G401.6 (cell line): ENCODE measurements at regions not wholly inside any gene's neighbourhood (a gene's known extent, or its start where the extent isn't known, plus 50 kb on each side); places are given as distances from the start of the nearest gene placed in this dataset.

Experiments used
- FAIRE-seq: peaks from 2 replicates; lab custom pipeline; 2012; peaks lifted over from hg19 to GRCh38; lab: Jason Lieb, UNC

DNA sequence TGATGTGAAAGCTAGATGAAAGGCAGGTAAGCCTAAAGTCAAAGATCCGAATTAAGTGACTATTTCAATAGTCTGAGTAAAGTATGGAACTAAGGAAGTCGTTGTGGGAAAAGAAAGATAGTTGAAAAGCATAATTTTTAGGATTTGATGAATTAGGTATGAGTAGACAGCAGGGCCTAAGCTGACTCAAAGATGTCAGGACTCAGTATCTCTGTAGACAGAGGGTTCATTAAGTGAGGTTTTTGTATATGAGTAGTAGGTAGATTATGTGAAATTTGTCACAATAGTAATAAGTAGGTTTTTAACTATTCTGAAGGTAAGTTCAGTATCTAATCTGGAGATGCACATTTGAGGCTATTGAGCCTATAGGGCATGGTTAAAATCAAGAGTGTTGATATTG, 196.4 kb downstream of the RASSF9 start:
- FAIRE-seq: no peak

DNA sequence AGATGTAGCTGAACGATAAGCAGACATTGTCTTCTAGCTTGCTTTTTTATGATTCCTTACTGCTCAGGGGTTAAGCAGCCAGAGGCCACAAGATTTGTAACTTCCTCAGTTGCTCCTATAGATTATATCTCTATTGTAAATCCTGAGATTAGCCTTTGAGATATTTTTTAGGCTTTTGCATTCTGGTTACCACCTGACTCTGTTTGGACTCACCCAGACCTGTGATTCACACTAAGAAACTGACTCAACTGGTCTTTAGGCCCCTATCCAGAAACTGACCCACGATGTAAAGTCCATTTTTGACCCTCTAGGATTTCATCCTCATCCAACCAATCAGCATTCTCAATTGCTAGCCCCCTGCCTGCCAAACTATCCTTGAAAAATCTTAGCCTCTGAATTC, 194.4 kb downstream of the RASSF9 start:
- FAIRE-seq: no peak

DNA sequence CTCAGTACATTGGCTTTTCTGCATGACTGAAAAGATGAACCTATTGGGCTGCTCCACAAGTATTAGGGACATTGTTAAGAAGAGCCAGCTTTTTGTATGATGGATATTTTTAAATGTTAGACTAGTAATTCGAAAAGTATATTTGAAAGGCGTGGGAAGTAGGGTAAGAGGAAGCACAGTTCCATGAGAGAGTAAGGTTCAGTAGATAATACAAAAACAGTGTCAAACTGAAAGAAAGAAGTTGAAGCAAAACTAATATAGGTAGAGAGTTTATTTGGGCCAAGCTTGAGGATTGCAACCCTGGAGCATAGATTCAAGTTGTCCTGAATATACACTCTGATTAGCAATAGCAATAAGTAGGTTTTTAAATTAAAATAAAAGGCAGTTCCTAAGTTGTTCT, 193.9 kb downstream of the RASSF9 start:
- no peak for FAIRE-seq

DNA sequence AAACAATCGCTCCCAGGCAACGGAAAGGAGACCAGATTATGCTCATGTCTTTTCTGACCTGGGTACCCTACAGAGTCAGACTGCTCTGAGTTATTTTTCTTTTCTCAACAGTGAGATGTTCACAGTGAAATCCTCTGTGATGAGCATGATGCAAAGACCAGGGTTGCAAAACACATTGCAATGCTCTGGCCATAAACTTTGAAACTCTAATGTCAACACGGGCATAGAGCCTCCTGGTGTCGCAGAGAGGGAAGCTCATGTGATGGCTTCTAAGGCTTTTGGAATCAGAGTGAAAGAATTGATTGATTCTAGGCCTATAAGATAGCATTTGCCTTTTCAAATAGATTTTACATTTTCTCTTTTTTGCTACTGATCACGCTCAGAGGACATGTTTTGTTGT, 193.4 kb downstream of the RASSF9 start:
- FAIRE-seq: no peak

DNA sequence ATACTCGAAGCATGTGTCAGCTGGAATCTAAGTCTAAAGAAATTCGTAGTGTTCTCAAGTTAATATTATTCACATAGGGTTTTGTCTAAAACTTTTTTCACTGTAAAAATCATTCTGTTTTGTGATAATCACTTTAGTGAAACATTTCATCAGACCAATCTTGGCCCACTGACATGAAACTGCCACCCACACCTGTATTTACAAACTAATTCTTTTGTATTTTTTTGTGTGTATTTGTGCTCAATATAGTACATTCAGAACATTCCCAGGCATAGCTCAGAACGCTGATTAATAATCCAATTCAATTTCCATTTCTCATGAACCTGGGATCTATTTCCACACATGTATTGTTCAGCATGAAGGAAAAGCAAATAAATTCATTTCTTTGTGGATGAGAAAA, 191.7 kb downstream of the RASSF9 start:
- FAIRE-seq: no peak

DNA sequence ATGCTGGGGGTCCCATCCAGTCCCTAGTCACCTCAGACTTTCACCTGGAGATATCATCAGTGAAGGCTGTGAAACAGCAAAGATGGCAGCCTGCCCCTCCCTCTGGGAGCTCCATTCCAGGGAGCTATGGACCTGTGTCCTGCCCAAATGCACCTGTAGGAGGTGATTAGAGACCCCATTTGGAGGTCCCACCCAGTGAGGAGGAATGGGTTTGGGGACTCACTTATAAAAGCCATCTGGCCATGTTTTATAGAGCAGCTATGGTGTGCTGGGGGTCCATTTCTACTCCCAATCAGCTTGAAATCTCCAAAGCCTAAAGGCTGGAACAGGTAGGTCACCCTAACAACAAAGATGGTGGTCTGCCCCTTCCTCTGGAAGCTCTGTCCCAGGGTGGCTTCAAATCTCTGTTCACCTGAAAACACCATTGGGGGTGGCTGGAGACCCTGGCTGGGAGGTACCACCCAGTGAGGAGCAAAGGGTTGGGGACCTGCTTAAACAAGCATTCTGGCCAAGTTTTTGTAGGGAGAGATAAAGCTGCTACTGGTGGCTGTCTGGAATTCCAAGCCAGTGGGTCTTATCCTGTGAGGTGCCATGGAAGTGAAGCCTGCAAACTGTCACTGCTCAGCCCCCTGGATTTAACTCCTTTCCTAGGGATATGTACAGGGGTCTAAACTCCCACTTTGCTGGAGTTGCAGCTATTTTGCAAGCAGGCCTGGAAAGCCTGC, 182.3 kb downstream of the RASSF9 start:
- no peak for FAIRE-seq

DNA sequence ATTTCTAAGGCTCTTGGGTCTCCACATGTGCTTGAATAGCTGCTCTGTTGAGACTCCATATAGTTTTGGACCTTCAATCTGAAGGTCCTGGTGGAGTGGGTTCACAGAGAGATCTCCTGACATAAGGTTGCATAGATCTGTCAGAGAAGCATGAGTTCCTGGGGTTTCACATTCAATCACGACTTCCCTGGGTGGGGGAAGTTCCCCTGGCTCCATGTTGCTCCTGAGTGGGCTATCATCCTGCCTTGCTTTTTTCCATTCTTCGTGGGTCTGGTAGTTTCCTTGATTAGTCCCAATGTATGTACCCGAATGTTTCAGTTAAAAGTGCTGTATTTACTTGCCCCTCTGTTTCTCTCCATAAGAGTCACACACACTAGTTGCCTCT, 181.8 kb downstream of the RASSF9 start:
- FAIRE-seq: no peak

DNA sequence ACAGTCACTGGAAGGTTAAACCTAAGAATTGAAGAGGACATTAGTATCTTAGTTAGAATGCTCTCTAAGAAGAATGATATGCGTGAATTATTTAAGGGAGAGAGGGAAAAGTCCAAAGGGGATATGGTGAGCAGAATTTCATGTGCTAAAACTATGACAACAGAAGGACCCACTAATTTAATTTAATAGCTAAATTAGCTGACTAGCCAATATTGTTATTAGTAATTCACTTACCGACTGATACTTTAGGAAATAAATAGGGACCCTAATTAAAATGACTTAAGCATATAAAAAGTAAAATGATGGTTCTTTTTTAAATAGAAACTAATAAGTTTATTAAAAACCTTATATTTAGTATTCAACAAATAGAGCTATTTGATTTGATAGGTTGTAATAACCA, 179.6 kb downstream of the RASSF9 start:
- FAIRE-seq: no peak

DNA sequence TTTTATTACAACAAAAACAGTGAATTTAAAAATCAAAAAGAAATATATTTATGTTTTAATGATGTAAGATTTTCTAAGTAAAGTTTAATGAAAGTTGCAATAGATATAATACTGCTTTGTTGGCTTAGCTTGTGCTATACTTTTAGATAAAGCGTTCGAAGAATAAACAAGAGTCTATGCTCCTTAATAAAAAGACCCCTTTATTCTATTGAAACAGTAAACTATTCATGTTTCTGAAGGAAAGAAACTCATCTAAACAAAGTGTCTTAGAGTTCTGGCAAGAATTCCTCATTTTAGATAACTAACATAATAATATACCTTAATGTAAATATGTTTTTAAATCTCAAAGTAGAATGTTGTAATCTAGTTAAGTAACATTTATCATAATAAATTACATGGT, 179.0 kb downstream of the RASSF9 start:
- no peak for FAIRE-seq

DNA sequence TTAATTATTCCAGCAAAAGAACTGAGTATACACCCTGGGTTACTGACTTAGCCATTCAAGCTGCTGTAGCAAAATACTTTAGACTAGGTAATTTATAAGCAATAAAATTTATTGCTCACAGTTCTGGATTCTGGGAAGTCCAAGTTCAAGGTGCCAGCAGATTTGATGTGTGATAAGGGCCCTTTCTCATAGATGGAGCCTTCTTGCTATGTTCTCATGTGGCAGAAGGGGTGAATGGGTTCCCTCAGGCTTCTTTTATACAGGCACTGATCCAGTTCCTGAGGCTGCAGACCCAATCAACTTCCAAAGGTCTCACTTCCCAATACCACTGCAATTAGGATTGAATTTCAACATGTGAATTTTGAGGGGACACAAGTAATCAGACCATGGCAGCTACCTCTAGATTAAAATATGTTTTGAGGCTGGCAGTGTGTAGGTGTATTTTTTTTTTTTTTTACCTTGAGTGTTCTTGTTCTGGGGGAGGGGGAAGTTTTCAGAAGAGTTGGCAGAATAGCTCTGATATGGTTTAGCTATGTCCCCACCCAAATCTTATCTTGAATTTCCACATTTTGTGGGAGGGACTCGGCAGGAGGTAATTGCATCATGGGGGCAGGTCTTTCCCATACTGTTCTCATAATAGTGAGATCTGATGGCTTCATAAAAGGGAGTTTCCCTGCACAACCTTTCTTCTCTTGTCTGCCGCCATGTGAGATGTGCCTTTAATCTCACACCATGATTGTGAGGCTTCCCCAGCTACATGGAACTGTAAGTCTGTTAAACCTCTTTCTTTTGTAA, 178.2 kb downstream of the RASSF9 start:
- FAIRE-seq: no peak

DNA sequence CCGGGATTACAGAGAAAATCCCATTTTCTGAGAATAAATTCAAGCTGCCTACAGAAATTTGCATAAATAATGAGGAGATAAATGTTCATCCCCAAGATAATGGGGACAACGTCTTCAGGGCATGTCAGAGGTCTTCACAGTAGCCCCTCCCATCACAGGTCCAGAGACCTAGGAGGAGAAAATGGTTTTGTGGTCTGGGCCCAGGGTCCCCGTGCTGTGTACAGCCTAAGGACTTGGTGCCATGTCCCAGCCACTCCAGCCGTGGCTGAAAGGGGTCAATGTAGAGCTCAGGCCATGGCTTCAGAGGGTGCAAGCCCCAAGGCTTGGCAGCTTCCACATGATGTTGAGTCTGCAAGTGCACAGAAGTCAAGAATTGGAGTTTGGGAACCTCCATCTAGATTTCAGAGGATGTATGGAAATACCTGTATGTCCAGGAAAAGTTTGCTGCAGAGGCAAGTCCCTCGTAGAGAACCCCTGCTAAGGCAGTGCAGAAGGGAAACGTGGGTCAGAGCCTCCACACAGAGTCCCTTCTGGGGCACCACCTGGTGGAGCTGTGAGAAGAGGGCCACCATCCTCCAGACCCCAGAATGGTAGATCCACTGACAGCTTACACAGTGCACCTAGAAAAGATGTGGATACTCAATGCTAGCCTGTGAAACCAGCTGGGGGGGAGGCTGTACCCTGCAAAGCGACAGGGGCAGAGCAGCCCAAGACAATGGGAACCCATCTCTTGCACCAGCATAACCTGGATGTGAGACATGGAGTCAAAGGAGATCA, 176.3 kb downstream of the RASSF9 start:
- FAIRE-seq: no peak

DNA sequence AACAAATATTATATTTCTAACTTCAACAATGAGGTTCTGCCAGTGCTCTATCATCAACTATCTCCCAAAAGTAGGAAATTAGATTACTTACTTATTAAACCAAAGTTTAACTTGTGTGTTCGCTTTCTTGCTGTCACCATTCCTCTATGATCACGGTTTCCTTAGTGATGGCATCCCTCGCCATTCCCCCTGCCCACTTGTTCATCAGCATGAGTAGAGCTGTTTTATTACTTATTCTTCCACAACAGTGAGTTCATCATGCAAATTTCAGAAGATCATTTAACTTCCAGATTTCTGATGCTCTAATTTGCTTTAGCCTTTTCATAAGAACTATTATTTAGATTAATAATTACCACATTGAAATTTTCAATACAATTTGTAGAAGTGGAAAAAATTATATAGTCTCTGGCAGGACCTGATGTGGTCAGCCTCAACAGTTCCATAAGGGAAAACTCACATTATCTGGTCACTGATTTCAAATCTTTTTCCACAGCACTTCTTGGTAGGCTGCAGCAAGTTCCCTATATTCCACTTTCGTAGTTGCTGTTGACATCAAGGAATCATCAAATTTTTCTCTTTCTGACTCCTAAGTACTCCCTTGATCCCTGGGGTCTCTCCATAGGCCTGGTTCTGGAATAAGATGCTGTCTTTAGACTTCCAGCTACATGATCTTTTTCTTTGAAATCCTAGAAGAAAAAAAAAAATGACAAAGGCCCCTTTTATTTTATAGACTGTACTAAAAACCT, 174.6 kb downstream of the RASSF9 start:
- FAIRE-seq: no peak

DNA sequence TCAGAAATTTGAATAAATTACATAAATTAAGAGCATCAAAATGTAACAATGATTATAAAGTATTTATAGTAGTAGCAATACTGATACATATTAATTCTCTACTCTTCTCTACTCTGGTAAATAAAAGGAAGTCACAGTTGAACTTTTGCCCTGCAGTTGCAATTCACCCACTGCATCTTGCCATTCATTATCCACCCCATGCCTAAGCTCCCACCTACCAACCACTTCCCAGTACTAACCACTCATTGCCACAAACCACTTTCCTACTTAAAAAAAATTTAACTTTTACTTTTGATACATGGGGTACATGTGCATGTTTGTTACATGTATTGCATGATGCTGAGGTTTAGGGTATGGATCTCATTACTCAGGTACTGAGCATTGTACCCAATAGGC, 174.0 kb downstream of the RASSF9 start:
- no peak for FAIRE-seq

DNA sequence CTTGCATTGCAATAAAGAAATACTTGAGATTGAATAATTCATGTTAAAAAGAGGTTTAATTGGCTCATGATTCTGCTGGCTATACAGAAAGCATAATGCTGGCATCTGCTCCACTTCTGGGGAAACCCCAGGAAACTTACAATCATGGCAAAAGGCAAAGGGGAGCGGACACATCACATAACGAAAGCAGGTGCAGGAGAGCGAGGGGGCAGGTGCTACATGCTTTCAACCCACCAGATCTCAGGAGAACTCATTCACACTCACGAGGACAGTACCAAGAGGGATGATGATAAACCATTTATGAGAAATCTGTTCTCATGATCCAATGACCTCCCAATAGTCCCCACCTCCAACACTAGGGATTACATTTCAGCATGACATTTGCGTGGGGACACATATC, 172.6 kb downstream of the RASSF9 start:
- no peak for FAIRE-seq

DNA sequence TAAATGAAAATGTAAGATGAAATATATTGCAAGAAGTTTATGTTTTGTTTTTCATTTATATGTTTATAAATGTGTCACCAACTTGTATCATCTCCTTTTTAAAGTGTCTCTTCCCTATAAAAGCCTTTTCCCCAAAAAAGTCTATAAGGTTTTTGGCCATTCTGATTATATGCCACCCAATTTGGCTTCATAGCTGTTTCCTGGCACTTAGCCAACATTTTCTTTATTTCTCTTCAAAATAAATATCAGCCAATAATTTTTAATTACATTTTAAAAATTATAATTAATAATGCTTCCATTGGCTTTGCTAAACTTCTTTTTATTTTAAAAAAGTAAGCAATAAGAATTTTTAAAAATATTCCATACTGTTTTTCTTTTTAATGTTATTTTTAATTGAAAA, 171.8 kb downstream of the RASSF9 start:
- FAIRE-seq: no peak

DNA sequence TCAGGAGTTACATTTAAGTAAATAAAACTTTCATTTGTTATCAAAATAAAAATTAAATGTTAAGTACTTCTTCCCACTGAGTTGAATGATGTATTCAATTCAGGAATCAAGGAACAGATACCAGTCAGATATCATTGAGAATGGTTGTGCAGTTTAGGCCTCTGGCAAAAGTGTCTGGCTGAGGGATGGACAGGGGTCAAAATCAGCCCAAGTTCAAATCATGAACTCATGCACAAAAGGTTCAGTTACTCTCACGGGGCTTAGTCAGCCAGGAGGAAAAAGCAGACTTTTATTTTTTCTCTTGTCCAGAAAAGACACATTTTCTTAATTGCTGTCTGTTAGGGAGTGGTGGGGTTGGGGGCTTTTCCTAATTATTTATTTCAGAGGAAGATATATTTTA, 166.3 kb downstream of the RASSF9 start:
- no peak for FAIRE-seq

DNA sequence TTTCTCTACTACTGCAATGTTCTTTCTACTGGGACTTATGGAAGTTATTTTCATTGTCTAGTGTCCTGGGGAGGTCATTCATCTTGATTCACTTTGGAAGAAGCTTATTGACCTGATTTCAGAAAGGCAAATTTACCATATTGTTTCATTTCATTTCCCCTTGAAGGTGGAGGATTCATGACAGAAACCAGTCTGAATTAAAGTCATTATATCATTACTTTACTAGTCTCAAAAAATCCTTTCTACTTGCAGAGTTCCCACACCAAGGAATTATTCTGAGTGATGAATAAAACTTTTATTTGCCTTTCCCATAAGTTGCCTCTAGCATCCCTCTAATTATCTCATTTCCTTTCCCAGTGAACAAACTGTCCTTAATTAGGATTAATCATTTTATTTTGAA, 163.8 kb downstream of the RASSF9 start:
- FAIRE-seq: no peak

DNA sequence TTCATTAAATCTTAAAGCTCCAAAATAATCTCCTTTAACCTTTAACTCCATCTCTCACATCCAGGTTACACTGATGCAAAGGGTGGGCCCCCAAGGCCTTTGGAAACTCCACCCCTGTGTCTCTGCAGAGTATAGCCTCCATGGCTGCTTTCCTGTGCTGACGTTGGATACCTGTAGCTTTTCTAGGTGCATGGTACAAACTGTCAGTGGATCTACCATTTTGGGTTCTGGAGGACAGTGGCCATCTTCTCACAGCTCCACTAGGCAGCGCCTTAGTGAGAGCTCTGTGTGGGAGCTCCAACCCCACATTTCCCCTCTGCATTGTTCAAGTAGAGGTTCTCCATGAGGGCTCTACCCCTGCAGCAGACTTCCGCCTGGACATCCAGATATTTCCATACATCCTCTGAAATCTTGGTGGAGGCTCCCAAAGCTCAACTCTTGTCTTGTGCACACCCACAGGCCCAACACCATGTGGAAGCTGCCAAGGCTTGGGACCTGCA, 162.2 kb downstream of the RASSF9 start:
- FAIRE-seq: no peak

DNA sequence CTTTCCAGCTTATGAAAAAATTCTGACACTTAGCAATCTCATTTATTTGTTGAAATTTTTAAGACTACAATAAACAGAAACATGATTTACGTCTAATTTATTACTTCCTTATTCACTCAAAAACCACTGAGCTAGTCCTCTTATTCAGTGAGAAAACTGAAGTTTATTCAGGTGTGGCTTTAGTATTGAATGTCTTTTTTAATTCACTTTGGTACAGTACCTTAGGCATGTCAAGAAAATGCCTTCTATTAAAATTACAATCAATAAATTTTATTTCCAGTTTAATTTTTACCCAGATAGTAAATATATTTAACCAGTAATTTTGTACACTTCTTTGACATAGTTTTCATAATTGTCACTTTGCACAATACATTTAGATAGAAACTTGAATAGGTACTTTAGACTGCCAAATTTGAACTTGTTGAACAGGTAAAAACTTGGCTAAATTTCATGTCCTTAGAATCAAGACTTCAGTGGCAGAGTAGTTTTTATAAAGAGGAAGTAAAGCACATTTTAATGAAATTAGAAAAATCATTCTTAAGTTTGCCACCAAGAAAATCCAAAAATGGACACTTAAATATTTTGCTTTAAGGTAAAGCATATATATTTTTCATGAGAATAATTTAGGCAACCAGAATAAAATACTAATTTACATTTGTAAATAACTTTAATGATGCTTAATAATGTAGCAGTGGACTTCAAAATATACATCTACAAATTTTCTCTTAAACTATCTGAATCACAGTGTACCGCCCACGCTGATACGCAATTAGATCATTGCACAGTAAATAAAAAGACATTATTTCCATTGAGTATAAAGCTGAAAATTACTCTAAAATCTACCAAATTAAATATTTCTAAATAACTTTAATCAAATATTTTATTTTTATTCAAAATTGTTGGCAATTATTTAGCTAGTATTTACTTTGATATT, 159.1 kb downstream of the RASSF9 start:
- peak; percentile 6 for FAIRE-seq

DNA sequence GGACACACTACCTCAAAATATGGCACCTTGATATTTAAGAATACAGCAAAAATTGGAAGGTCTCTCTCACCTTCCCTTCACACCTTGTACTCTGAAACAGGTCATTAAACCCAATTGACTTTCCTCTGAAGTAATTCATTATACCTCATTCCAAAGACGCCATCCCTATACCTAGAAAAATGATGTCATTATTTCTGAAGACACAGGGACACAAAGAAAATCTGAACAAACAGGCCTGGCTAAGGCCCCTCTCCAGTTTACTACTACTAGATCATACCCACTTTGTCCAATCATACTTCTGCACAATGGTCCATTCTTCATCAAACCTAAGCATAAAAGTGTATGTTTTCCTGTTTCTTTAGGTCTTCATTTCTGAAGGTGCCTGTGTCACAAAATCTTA, 156.9 kb downstream of the RASSF9 start:
- FAIRE-seq: no peak

DNA sequence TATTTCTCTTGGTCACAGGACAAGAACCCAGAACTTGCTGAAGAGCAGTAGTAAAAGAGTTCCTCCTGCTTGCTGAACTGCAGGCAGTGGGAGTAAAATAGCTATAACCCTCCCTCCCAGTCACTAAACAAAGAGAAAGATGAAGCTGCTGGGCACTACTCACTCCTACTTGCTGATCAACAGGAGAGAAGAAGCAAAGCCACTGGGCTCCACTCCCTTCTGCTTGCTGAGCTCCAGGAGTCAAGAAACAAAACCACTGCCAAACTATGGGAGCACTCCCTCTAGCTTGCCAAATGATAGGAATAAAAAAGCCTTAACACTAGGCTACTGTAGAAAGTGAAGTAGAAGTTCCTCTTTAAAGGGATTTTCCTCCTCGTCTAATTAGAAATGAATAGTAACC, 155.3 kb downstream of the RASSF9 start:
- no peak for FAIRE-seq
